ENCODE measurements at regions not wholly inside any gene's neighbourhood (a gene's known extent, or its start where the extent isn't known, plus 50 kb on each side); places are given as distances from the start of the nearest gene placed in this dataset.

DNA sequence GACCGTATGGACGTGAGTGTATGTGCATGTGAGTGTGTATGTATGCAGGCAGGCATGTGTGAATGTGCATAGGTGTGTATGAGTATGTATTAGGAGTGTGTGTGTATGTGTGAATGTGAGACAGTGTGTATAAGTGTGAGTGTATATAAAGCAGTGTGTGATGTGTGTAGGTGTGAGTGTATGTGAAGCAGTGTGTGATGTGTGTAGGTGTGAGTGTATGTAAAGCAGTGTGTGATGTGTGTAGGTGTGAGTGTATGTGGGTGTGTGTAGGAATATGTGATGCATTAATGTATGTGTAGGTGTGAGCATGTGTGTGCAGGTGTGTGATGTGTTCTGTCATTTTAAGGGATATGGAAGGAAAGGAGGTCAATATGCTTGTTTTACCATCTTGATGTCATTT lies 215.5 kb downstream of the GADD45G start:
- H3K9me2 ChIP-seq, result no peaks in the 10 kb centered on the region

DNA sequence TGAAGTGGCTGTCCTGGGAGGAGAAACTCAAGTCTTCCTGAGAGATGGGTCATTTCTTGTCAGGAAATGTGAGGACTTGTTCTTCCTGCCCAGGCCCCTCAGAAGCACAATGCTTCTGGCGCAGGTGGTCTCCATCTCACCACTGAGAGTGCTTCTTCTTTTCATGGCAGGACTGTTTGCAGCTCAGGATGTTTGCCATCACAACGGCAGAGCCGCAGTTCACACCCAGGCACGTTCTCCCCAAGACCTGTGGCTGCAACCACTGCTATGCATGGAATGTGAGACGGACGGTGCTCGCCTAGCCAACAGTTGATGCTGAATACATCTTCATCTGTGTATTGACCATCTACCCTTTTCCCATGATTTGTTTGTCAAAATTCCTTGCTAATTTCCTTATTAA lies 216.3 kb downstream of the GADD45G start:
- no peak overlapping the region for H2AFZ ChIP-seq (ENCODE audit: low read depth)
- ChIA-PET CTCF (no interaction called here), POLR2A (no interaction called here)
- H3K27ac ChIP-seq (ENCODE audit: low read depth in 2 of 2, low read length in 1 of 2), result no peak overlapping the region
- WGBS (ENCODE audit: low lambda C conversion rate), result 53% methylated on average over 7 of the region's 7 CpGs
- H3K79me2 ChIP-seq (ENCODE audit: insufficient read depth), result no peaks in the 10 kb centered on the region
- H3F3A ChIP-seq (replicated peaks; ENCODE audit: insufficient read depth), result no peaks in the 10 kb centered on the region
- H3K9me2 ChIP-seq, result no peaks in the 10 kb centered on the region
- H3K36me3 ChIP-seq (replicated peaks in 1 of 2; ENCODE audit: control insufficient read depth in 1 of 2, insufficient read depth in 2 of 2, low read length in 1 of 2), result no peaks in the 10 kb centered on the region
- H4K20me1 ChIP-seq (ENCODE audit: insufficient read depth), result no peaks in the 10 kb centered on the region
- no peak overlapping the region for H3K4me3 ChIP-seq (ENCODE audit: low read depth in 2 of 2, low read length in 1 of 2)
- no peaks in the 10 kb centered on the region for H3K27me3 ChIP-seq (ENCODE audit: insufficient read depth)
- DNase-seq, result no peak
- no peak overlapping the region for H3K9ac ChIP-seq
- TF ChIP-seq FOXM1 (IDR thresholded peaks at IDR 0.05; ENCODE audit: low read depth), result no peak
- TF ChIP-seq, protein P1, sequence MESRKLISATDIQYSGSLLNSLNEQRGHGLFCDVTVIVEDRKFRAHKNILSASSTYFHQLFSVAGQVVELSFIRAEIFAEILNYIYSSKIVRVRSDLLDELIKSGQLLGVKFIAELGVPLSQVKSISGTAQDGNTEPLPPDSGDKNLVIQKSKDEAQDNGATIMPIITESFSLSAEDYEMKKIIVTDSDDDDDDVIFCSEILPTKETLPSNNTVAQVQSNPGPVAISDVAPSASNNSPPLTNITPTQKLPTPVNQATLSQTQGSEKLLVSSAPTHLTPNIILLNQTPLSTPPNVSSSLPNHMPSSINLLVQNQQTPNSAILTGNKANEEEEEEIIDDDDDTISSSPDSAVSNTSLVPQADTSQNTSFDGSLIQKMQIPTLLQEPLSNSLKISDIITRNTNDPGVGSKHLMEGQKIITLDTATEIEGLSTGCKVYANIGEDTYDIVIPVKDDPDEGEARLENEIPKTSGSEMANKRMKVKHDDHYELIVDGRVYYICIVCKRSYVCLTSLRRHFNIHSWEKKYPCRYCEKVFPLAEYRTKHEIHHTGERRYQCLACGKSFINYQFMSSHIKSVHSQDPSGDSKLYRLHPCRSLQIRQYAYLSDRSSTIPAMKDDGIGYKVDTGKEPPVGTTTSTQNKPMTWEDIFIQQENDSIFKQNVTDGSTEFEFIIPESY (IDR thresholded peaks at IDR 0.05; ENCODE audit: borderline replicate concordance, low read depth), result no peak
- TF ChIP-seq MEF2A (IDR thresholded peaks at IDR 0.05; ENCODE audit: borderline replicate concordance, low read depth), result no peak
- no peak for TF ChIP-seq ELF1 (IDR thresholded peaks at IDR 0.05)
- no peak for TF ChIP-seq JUND (IDR thresholded peaks at IDR 0.05)
- no peak for TF ChIP-seq MXI1 (IDR thresholded peaks at IDR 0.05; ENCODE audit: low read depth, low read length)
- TF ChIP-seq EZH2phosphoT487 (IDR thresholded peaks at IDR 0.05; ENCODE audit: borderline replicate concordance, low read depth), result no peak
- no peak for TF ChIP-seq TAF1 (IDR thresholded peaks at IDR 0.05; ENCODE audit: borderline replicate concordance, low read depth, low read length)
- no peak for TF ChIP-seq TCF12 (IDR thresholded peaks at IDR 0.05)
- TF ChIP-seq, protein P2, sequence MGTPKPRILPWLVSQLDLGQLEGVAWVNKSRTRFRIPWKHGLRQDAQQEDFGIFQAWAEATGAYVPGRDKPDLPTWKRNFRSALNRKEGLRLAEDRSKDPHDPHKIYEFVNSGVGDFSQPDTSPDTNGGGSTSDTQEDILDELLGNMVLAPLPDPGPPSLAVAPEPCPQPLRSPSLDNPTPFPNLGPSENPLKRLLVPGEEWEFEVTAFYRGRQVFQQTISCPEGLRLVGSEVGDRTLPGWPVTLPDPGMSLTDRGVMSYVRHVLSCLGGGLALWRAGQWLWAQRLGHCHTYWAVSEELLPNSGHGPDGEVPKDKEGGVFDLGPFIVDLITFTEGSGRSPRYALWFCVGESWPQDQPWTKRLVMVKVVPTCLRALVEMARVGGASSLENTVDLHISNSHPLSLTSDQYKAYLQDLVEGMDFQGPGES (IDR thresholded peaks at IDR 0.05; ENCODE audit: low read depth, low read length), result no peak
- no peak overlapping the region for H3K4me2 ChIP-seq
- H3K4me1 ChIP-seq (ENCODE audit: control insufficient read depth in 1 of 2, insufficient read depth in 2 of 2, low read depth in 1 of 2, low read length in 1 of 2), result peaks cover 0 to 10% of the 10 kb centered on the region in 2 experiments; a peak in 1 of 4 replicates
- no peaks in the 10 kb centered on the region for H3K9me3 ChIP-seq

More for the DNA sequence above, 215.5 kb downstream of the GADD45G start:
- Histone ChIP-seq H3K9ac (no peak overlapping the region), H2AFZ (ENCODE audit: low read depth) (no peak overlapping the region), H3K9me3 (no peaks in the 10 kb centered on the region), H3K4me1 (ENCODE audit: control insufficient read depth in 1 of 2, insufficient read depth in 2 of 2, low read depth in 1 of 2, low read length in 1 of 2) (peaks cover 0 to 14% of the 10 kb centered on the region in 2 experiments; a peak in 1 of 4 replicates), H3F3A (replicated peaks; ENCODE audit: insufficient read depth) (no peaks in the 10 kb centered on the region), H3K4me2 (no peak overlapping the region), H3K79me2 (ENCODE audit: insufficient read depth) (no peaks in the 10 kb centered on the region), H3K36me3 (replicated peaks in 1 of 2; ENCODE audit: control insufficient read depth in 1 of 2, insufficient read depth in 2 of 2, low read length in 1 of 2) (no peaks in the 10 kb centered on the region), H3K27ac (ENCODE audit: low read depth in 2 of 2, low read length in 1 of 2) (no peak overlapping the region), H3K27me3 (ENCODE audit: insufficient read depth) (no peaks in the 10 kb centered on the region), H3K4me3 (ENCODE audit: low read depth in 2 of 2, low read length in 1 of 2) (no peak overlapping the region), H4K20me1 (ENCODE audit: insufficient read depth) (no peaks in the 10 kb centered on the region)
- DNase-seq, result no peak
- TF ChIP-seq RXRA (IDR thresholded peaks at IDR 0.05; ENCODE audit: borderline replicate concordance, low read depth) (no peak), GABPA (IDR thresholded peaks at IDR 0.05; ENCODE audit: low read depth) (no peak), TEAD4 (IDR thresholded peaks at IDR 0.05; ENCODE audit: borderline replicate concordance, insufficient read depth) (no peak), FOXJ3 (CRISPR knock-in tag; IDR thresholded peaks at IDR 0.05) (no peak), NRF1 (IDR thresholded peaks at IDR 0.05; ENCODE audit: low read depth, low read length) (no peak), CHD2 (IDR thresholded peaks at IDR 0.05; ENCODE audit: low read length, partially characterized antibody) (no peak), EZH2phosphoT487 (IDR thresholded peaks at IDR 0.05; ENCODE audit: borderline replicate concordance, low read depth) (no peak), NFIC (IDR thresholded peaks at IDR 0.05; ENCODE audit: borderline replicate concordance) (no peak), RFX5 (IDR thresholded peaks at IDR 0.05; ENCODE audit: low read length) (no peak), GATA2 (CRISPR knock-in tag; IDR thresholded peaks at IDR 0.05) (no peak)
- TF ChIP-seq, protein P1 (IDR thresholded peaks at IDR 0.05; ENCODE audit: borderline replicate concordance, low read depth), result no peak
- TF ChIP-seq, protein P3, sequence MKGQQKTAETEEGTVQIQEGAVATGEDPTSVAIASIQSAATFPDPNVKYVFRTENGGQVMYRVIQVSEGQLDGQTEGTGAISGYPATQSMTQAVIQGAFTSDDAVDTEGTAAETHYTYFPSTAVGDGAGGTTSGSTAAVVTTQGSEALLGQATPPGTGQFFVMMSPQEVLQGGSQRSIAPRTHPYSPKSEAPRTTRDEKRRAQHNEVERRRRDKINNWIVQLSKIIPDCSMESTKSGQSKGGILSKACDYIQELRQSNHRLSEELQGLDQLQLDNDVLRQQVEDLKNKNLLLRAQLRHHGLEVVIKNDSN (IDR thresholded peaks at IDR 0.05; ENCODE audit: borderline replicate concordance, low read depth), result no peak
- TF ChIP-seq, protein P4, sequence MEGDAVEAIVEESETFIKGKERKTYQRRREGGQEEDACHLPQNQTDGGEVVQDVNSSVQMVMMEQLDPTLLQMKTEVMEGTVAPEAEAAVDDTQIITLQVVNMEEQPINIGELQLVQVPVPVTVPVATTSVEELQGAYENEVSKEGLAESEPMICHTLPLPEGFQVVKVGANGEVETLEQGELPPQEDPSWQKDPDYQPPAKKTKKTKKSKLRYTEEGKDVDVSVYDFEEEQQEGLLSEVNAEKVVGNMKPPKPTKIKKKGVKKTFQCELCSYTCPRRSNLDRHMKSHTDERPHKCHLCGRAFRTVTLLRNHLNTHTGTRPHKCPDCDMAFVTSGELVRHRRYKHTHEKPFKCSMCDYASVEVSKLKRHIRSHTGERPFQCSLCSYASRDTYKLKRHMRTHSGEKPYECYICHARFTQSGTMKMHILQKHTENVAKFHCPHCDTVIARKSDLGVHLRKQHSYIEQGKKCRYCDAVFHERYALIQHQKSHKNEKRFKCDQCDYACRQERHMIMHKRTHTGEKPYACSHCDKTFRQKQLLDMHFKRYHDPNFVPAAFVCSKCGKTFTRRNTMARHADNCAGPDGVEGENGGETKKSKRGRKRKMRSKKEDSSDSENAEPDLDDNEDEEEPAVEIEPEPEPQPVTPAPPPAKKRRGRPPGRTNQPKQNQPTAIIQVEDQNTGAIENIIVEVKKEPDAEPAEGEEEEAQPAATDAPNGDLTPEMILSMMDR (IDR thresholded peaks at IDR 0.05), result no peak
- TF ChIP-seq, protein P5, sequence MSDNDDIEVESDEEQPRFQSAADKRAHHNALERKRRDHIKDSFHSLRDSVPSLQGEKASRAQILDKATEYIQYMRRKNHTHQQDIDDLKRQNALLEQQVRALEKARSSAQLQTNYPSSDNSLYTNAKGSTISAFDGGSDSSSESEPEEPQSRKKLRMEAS (IDR thresholded peaks at IDR 0.05; ENCODE audit: low read depth), result no peak
- ChIA-PET POLR2A (no interaction called here), CTCF (no interaction called here)
- WGBS (ENCODE audit: low lambda C conversion rate), result 42% methylated on average over 2 of the region's 2 CpGs

Data from SK-N-SH (cell line).